Neural crest cell (in vitro differentiated cells): ENCODE measurements at regions not wholly inside any gene's neighbourhood (a gene's known extent, or its start where the extent isn't known, plus 50 kb on each side); places are given as distances from the start of the nearest gene placed in this dataset.
"Not testable (repeated sequence)": the region's sequence is repeated elsewhere in the genome, so short reads cannot be mapped to it uniquely, and the experiment has no call there.

Source experiments
- DNase-seq: peaks from one replicate; pipeline ENCODE4 v3.0.0; 2021; ENCODE audit warnings: low read depth, mixed read lengths, low spot score
- H3K27ac Mint-ChIP-seq: one replicate; pipeline ENCODE4 v1.8.0; 2021; ENCODE audit warnings: mild to moderate bottlenecking, mixed read lengths; ENCODE audit not compliant: unreplicated experiment
- H3K27me3 Mint-ChIP-seq: 2 replicates; pipeline ENCODE4 v1.8.0; 2021; ENCODE audit warnings: low read depth, mild to moderate bottlenecking, mixed read lengths
- H3K36me3 Mint-ChIP-seq: 2 replicates; pipeline ENCODE4 v1.8.0; 2021; ENCODE audit warnings: low read depth, mild to moderate bottlenecking, mixed read lengths
- H3K4me1 Mint-ChIP-seq: 2 replicates; pipeline ENCODE4 v1.8.0; 2021; ENCODE audit warnings: mixed read lengths
- H3K4me3 Mint-ChIP-seq: one replicate; pipeline ENCODE4 v1.8.0; 2021; ENCODE audit warnings: mild to moderate bottlenecking, mixed read lengths
- H3K9me3 Mint-ChIP-seq: 2 replicates; pipeline ENCODE4 v1.8.0; 2021; ENCODE audit warnings: mixed read lengths
- TF ChIP-seq, protein P1 (sequence below): fragments of 200-600 bp; sonication (generic); conservative IDR thresholded peaks from 2 replicates; pipeline ENCODE4 v1.5.0; 2021; ENCODE audit warnings: antibody characterized with exemption, mild to moderate bottlenecking

DNA sequence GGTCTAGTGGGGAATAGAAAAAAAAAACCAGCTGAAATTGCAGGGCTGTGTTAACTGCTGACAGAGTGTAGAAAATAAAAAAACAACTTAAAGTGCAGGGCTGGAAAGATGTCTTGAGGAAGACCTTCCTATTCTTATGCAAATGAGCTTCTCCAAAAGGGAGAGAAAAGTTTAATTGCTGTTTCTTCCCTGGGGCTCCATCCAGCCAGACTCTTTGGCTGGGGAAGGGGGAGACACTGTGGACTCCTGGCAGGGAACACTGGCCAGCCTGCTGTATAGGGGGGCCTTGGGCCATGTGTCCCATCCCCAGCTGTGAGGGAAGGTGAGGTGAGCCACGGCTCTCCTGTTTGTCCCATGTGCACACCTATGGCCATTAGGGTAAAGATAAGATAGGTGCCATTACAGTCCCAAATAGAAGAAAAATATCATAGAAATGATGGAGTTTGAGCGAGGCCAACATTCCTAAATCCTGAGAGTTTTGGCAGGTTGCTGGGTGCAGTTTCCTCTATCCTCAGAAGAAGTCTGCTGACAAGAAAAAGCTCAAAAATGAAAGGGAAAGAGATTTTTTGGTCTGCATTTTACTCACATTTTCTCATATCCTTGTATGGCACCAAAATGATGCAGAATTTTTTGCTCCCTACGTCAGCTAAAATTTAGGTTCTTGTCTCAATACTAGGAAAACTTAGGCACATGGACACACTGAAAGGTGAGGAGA, 901.7 kb downstream of the PLOD2 start:
- no peaks in the 10 kb centered on the region for H3K36me3 Mint-ChIP-seq
- H3K9me3 Mint-ChIP-seq: no peaks in the 10 kb centered on the region
- no peak overlapping the region for H3K27ac Mint-ChIP-seq
- H3K4me1 Mint-ChIP-seq: peaks cover 12% of the 10 kb centered on the region
- no peaks in the 10 kb centered on the region for H3K27me3 Mint-ChIP-seq
- TF ChIP-seq, protein P1, sequence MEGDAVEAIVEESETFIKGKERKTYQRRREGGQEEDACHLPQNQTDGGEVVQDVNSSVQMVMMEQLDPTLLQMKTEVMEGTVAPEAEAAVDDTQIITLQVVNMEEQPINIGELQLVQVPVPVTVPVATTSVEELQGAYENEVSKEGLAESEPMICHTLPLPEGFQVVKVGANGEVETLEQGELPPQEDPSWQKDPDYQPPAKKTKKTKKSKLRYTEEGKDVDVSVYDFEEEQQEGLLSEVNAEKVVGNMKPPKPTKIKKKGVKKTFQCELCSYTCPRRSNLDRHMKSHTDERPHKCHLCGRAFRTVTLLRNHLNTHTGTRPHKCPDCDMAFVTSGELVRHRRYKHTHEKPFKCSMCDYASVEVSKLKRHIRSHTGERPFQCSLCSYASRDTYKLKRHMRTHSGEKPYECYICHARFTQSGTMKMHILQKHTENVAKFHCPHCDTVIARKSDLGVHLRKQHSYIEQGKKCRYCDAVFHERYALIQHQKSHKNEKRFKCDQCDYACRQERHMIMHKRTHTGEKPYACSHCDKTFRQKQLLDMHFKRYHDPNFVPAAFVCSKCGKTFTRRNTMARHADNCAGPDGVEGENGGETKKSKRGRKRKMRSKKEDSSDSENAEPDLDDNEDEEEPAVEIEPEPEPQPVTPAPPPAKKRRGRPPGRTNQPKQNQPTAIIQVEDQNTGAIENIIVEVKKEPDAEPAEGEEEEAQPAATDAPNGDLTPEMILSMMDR: no peak
- no peak for DNase-seq
- H3K4me3 Mint-ChIP-seq: no peak overlapping the region

- H3K4me1 Mint-ChIP-seq, H3K27ac Mint-ChIP-seq, H3K9me3 Mint-ChIP-seq, H3K36me3 Mint-ChIP-seq, H3K4me3 Mint-ChIP-seq, DNase-seq, H3K27me3 Mint-ChIP-seq: not testable (repeated sequence)
Measured at GRCh38 chr3:145263458-145263857, 897.5 kb downstream of the PLOD2 start.

DNA sequence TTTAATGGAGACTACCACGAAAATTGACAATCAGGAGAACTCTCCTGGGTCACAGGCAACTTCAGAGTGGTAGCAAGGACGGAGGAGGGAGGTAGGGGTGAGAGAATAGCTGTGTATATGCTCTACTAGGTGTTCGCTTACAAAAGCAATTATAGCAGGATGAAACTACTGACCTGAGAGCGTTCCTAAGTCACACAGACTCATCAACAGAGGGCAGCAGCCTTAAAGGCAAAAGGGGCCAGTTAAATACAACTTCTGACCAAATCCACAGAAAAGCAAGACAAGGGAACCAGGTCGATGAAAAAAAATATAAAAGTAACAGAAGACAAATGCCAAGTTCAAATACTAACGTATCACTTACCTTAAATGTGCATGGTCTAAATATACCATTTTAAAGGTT, 894.6 kb downstream of the PLOD2 start:
- H3K36me3 Mint-ChIP-seq: no peaks in the 10 kb centered on the region
- H3K27me3 Mint-ChIP-seq: no peaks in the 10 kb centered on the region
- no peaks in the 10 kb centered on the region for H3K4me1 Mint-ChIP-seq
- no peak for DNase-seq
- TF ChIP-seq, protein P1: no peak
- H3K9me3 Mint-ChIP-seq: no peaks in the 10 kb centered on the region
- no peak overlapping the region for H3K4me3 Mint-ChIP-seq
- no peak overlapping the region for H3K27ac Mint-ChIP-seq

GRCh38 chr3:145269106-145269505, 891.9 kb downstream of the PLOD2 start:
- H3K27ac Mint-ChIP-seq: no peak overlapping the region
- no peak overlapping the region for H3K4me3 Mint-ChIP-seq
- TF ChIP-seq, protein P1: no peak
- no peaks in the 10 kb centered on the region for H3K27me3 Mint-ChIP-seq
- DNase-seq: no peak
- no peaks in the 10 kb centered on the region for H3K4me1 Mint-ChIP-seq
- no peaks in the 10 kb centered on the region for H3K36me3 Mint-ChIP-seq
- no peaks in the 10 kb centered on the region for H3K9me3 Mint-ChIP-seq

DNA sequence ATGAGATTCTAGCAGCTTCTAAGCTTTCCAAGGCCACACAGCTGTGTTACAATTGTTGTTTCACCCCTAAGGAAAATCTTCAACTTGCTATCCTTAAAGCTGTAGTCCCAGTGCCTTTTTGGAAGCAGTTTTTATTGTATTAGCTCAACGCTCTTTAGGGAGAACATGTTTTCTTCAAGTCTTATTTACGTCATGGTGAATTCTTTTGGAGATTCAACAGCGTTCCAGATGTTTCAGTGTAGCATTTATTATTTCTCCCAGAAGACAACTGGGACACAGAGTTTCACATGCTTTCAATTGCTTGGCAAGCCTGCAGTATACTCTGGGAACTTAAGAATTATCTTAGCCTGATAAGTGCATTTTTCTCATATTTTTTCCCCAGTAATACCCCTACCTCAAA, 888.3 kb downstream of the PLOD2 start:
- H3K4me1 Mint-ChIP-seq: no peaks in the 10 kb centered on the region
- no peaks in the 10 kb centered on the region for H3K36me3 Mint-ChIP-seq
- TF ChIP-seq, protein P1: no peak
- H3K27ac Mint-ChIP-seq: no peak overlapping the region
- DNase-seq: no peak
- H3K27me3 Mint-ChIP-seq: no peaks in the 10 kb centered on the region
- H3K4me3 Mint-ChIP-seq: no peak overlapping the region
- no peaks in the 10 kb centered on the region for H3K9me3 Mint-ChIP-seq

DNA sequence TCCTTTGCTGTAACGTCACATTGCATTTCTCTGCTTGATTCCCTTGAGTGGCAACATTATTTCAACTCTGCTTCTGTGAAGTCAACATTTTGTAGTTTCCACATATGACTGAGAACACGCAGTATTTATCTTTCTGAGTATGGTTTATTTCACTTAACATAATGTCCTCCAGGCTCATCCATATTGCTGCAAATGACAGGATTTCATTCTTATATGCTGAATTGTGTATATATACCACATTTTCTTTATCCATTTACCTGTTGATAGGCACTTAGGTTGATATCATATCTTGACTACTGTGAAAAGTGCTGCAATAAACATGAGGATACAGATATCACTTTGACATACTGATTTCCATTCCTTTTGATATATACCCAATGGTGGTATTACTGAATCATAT, 878.5 kb downstream of the PLOD2 start:
- TF ChIP-seq, protein P1: no peak
- H3K27ac Mint-ChIP-seq: no peak overlapping the region
- peaks cover 8% of the 10 kb centered on the region for H3K9me3 Mint-ChIP-seq
- no peaks in the 10 kb centered on the region for H3K27me3 Mint-ChIP-seq
- no peak overlapping the region for H3K4me3 Mint-ChIP-seq
- no peaks in the 10 kb centered on the region for H3K36me3 Mint-ChIP-seq
- no peaks in the 10 kb centered on the region for H3K4me1 Mint-ChIP-seq
- no peak for DNase-seq
